ELF-1 (cell line): ENCODE measurements at regions not wholly inside any gene's neighbourhood (a gene's known extent, or its start where the extent isn't known, plus 50 kb on each side); places are given as distances from the start of the nearest gene placed in this dataset.
"Not testable (repeated sequence)": the region's sequence is repeated elsewhere in the genome, so short reads cannot be mapped to it uniquely, and the experiment has no call there.

Source experiments
- DNase-seq: peaks from one replicate; pipeline ENCODE4 v3.0.0-alpha.2; 2016; ENCODE audit warnings: low read depth, low spot score

- DNase-seq = no peak
These were observed 2000.7 kb downstream of the OLFM4 start for GRCh38 chr13:55029280-55029679.

- no peak for DNase-seq
These were observed 2009.6 kb downstream of the OLFM4 start for GRCh38 chr13:55038230-55038629.

- DNase-seq = not testable (repeated sequence)
These were observed 2025.4 kb downstream of the OLFM4 start for GRCh38 chr13:55053891-55054550.

GRCh38 chr13:55055666-55056065, 2027.1 kb downstream of the OLFM4 start:
- not testable (repeated sequence) for DNase-seq

GRCh38 chr13:55062662-55063061, 2034.0 kb downstream of the OLFM4 start:
- DNase-seq = no peak

- no peak for DNase-seq
These were observed 2039.3 kb downstream of the OLFM4 start for GRCh38 chr13:55067946-55068345.

- DNase-seq = no peak
These were observed 2041.1 kb downstream of the OLFM4 start for GRCh38 chr13:55069746-55070145.

- DNase-seq = no peak
These were observed 2044.4 kb downstream of the OLFM4 start for GRCh38 chr13:55073000-55073399.

- DNase-seq = no peak
These were observed 2056.0 kb downstream of the OLFM4 start for GRCh38 chr13:55084630-55085029.

- peak; percentile 49 for DNase-seq
These were observed 2053.6 kb upstream of the PRR20A start for GRCh38 chr13:55087085-55087484.

- DNase-seq = no peak
These were observed 2050.1 kb upstream of the PRR20A start for GRCh38 chr13:55090612-55091011.

GRCh38 chr13:55091172-55091571, 2049.5 kb upstream of the PRR20A start:
- DNase-seq = no peak

- no peak for DNase-seq
These were observed 2034.2 kb upstream of the PRR20A start for GRCh38 chr13:55106509-55106908.

- no peak for DNase-seq
These were observed 2020.1 kb upstream of the PRR20A start for GRCh38 chr13:55120631-55121030.

- no peak for DNase-seq
These were observed 1985.7 kb upstream of the PRR20A start for GRCh38 chr13:55155046-55155445.

GRCh38 chr13:55159765-55160164, 1981.0 kb upstream of the PRR20A start:
- no peak for DNase-seq

GRCh38 chr13:55160867-55161266, 1979.9 kb upstream of the PRR20A start:
- no peak for DNase-seq

- DNase-seq = not testable (repeated sequence)
These were observed 1962.1 kb upstream of the PRR20A start for GRCh38 chr13:55178582-55178981.

- DNase-seq = no peak
These were observed 1949.7 kb upstream of the PRR20A start for GRCh38 chr13:55190996-55191395.

- DNase-seq = peak; percentile 7
These were observed 1941.6 kb upstream of the PRR20A start for GRCh38 chr13:55199134-55199533.

- DNase-seq = no peak
These were observed 1925.8 kb upstream of the PRR20A start for GRCh38 chr13:55214841-55215345.

GRCh38 chr13:55219538-55219937, 1921.2 kb upstream of the PRR20A start:
- DNase-seq = no peak

GRCh38 chr13:55229906-55230569, 1910.7 kb upstream of the PRR20A start:
- no peak for DNase-seq
